H9 (cell line): ENCODE measurements at regions not wholly inside any gene's neighbourhood (a gene's known extent, or its start where the extent isn't known, plus 50 kb on each side); places are given as distances from the start of the nearest gene placed in this dataset.

Experiments
- DNase-seq: peaks from one replicate; pipeline ENCODE4 v3.0.0-alpha.2; 2017
- H2AFZ ChIP-seq: one replicate; pipeline ENCODE4 v1.6.1; 2013; ENCODE audit warnings: mild to moderate bottlenecking, low read length, control low read depth, moderate library complexity
- H2AK5ac ChIP-seq: 2 replicates; pipeline ENCODE4 v1.6.1; 2013; ENCODE audit warnings: low read length, control low read depth, mixed read lengths; ENCODE audit not compliant: insufficient read length
- H2BK120ac ChIP-seq: one replicate; pipeline ENCODE4 v1.6.1; 2013; ENCODE audit warnings: low read depth, mild to moderate bottlenecking, low read length, control low read depth, inconsistent platforms; ENCODE audit not compliant: poor library complexity, severe bottlenecking
- H2BK12ac ChIP-seq: 2 replicates; pipeline ENCODE4 v1.6.1; 2013; ENCODE audit warnings: low read length, control low read depth, mixed read lengths, low read depth; ENCODE audit not compliant: insufficient read length
- H2BK15ac ChIP-seq: 2 replicates; pipeline ENCODE4 v1.6.1; 2013; ENCODE audit warnings: low read depth, low read length, control low read depth
- H2BK20ac ChIP-seq: one replicate; pipeline ENCODE4 v1.6.1; 2013; ENCODE audit warnings: low read depth, mild to moderate bottlenecking, low read length, control low read depth, inconsistent platforms; ENCODE audit not compliant: poor library complexity, severe bottlenecking
- H2BK5ac ChIP-seq: 2 replicates; pipeline ENCODE4 v1.6.1; 2013; ENCODE audit warnings: low read length, control low read depth, mixed read lengths; ENCODE audit not compliant: insufficient read length
- H3K14ac ChIP-seq: 2 replicates; pipeline ENCODE4 v1.6.1; 2013; ENCODE audit warnings: low read length, control low read depth; ENCODE audit not compliant: insufficient read depth
- H3K18ac ChIP-seq: 2 replicates; pipeline ENCODE4 v1.6.1; 2013; ENCODE audit warnings: low read depth, mild to moderate bottlenecking, mixed read lengths, low read length, control low read depth; ENCODE audit not compliant: insufficient read length
- H3K23ac ChIP-seq: 2 replicates; pipeline ENCODE4 v1.6.1; 2013; ENCODE audit warnings: low read length, control low read depth, mixed read lengths, low read depth; ENCODE audit not compliant: insufficient read length
- H3K23me2 ChIP-seq: 2 replicates; pipeline ENCODE4 v1.6.1; 2013; ENCODE audit warnings: low read depth, mild to moderate bottlenecking, mixed read lengths, low read length, control low read depth; ENCODE audit not compliant: insufficient read length, poor library complexity, severe bottlenecking
- H3K27ac ChIP-seq: 2 replicates; pipeline ENCODE4 v1.5.1; 2013; ENCODE audit warnings: low read length, control low read depth, mixed read lengths, low read depth; ENCODE audit not compliant: insufficient read length
- H3K27me3 ChIP-seq: 2 replicates; pipeline ENCODE4 v1.6.1; 2013; ENCODE audit warnings: low read length, control low read depth, inconsistent platforms; ENCODE audit not compliant: insufficient read depth
- H3K4ac ChIP-seq: 2 replicates; pipeline ENCODE4 v1.6.1; 2013; ENCODE audit warnings: low read depth, mild to moderate bottlenecking, control low read depth, inconsistent platforms, low read length, moderate library complexity
- H3K4me1 ChIP-seq: 2 replicates; pipeline ENCODE4 v1.6.1; 2013; ENCODE audit warnings: low read length, control low read depth, inconsistent platforms; ENCODE audit not compliant: insufficient read depth
- H3K4me2 ChIP-seq: 2 replicates; pipeline ENCODE4 v1.6.1; 2013; ENCODE audit warnings: low read length, control low read depth, mixed read lengths; ENCODE audit not compliant: insufficient read length, insufficient read depth
- H3K56ac ChIP-seq: 2 replicates; pipeline ENCODE4 v1.6.1; 2013; ENCODE audit warnings: low read depth, mild to moderate bottlenecking, mixed read lengths, low read length, control low read depth; ENCODE audit not compliant: insufficient read length
- H3K79me1 ChIP-seq: 2 replicates; pipeline ENCODE4 v1.6.1; 2013; ENCODE audit warnings: low read depth, mild to moderate bottlenecking, moderate library complexity, low read length, control low read depth, inconsistent platforms; ENCODE audit not compliant: insufficient read depth, poor library complexity, severe bottlenecking
- H3K79me2 ChIP-seq: 2 replicates; pipeline ENCODE4 v1.6.1; 2013; ENCODE audit warnings: low read length, control low read depth, inconsistent platforms; ENCODE audit not compliant: insufficient read depth
- H3K9ac ChIP-seq: 2 replicates; pipeline ENCODE4 v1.6.1; 2013; ENCODE audit warnings: low read length, control low read depth, mixed read lengths; ENCODE audit not compliant: insufficient read length; ENCODE audit errors: extremely low read depth
- H3K9me3 ChIP-seq: one replicate; pipeline ENCODE4 v1.6.1; 2013; ENCODE audit warnings: low read depth, low read length, inconsistent platforms; ENCODE audit not compliant: control insufficient read depth
- H3T11ph ChIP-seq: one replicate; pipeline ENCODE4 v1.6.1; 2013; ENCODE audit warnings: mild to moderate bottlenecking, low read length, control low read depth, inconsistent platforms
- H4K20me1 ChIP-seq: one replicate; pipeline ENCODE4 v1.6.1; 2013; ENCODE audit not compliant: control insufficient read depth, insufficient read length, insufficient read depth
- H4K5ac ChIP-seq: 2 replicates; pipeline ENCODE4 v1.6.1; 2013; ENCODE audit warnings: low read depth, mild to moderate bottlenecking, mixed read lengths, low read length, control low read depth; ENCODE audit not compliant: insufficient read length
- H4K8ac ChIP-seq: replicated peaks from 2 replicates; pipeline ENCODE4 v1.6.1; 2013; ENCODE audit warnings: low read length, control low read depth, mixed read lengths, low read depth; ENCODE audit not compliant: insufficient read length
- H4K91ac ChIP-seq: 2 replicates; pipeline ENCODE4 v1.6.1; 2013; ENCODE audit warnings: low read depth, mild to moderate bottlenecking, moderate library complexity, mixed read lengths, low read length, control low read depth; ENCODE audit not compliant: insufficient read length
- H3K27ac Mint-ChIP-seq, 3 experiments: 2 replicates in 2 of 3; 3 replicates in 1 of 3; pipeline ENCODE4 v1.8.0; 2020 to 2021; ENCODE audit warnings: mixed read lengths in 3 of 3, mild to moderate bottlenecking in 1 of 3, moderate library complexity in 1 of 3
- H3K27me3 Mint-ChIP-seq: 2 replicates; pipeline ENCODE4 v1.8.0; 2021; ENCODE audit warnings: low read depth, mild to moderate bottlenecking, moderate library complexity, mixed read lengths
- H3K36me3 Mint-ChIP-seq, 3 experiments: 2 replicates in 2 of 3; 3 replicates in 1 of 3; pipeline ENCODE4 v1.8.0; 2020 to 2021; ENCODE audit warnings: low read depth in 3 of 3, mixed read lengths in 3 of 3; ENCODE audit not compliant: insufficient read depth in 1 of 3
- H3K4me1 Mint-ChIP-seq, 2 experiments: 2 replicates each; pipeline ENCODE4 v1.8.0; 2020; ENCODE audit warnings: mixed read lengths in 2 of 2
- H3K4me3 Mint-ChIP-seq, 2 experiments: 2 replicates in 1 of 2; 3 replicates in 1 of 2; pipeline ENCODE4 v1.8.0; 2020 to 2021; ENCODE audit warnings: mild to moderate bottlenecking in 2 of 2, mixed read lengths in 2 of 2, moderate library complexity in 1 of 2
- H3K9me3 Mint-ChIP-seq, 2 experiments: 2 replicates in 1 of 2; 3 replicates in 1 of 2; pipeline ENCODE4 v1.8.0; 2020; ENCODE audit warnings: mild to moderate bottlenecking in 2 of 2, mixed read lengths in 2 of 2, moderate library complexity in 1 of 2
- CTCF ChIP-seq: fragments of 200-600 bp; sonication (generic); conservative IDR thresholded peaks from 3 replicates; pipeline ENCODE4 v1.8.0; 2021; ENCODE audit warnings: antibody characterized with exemption, mild to moderate bottlenecking
- whole genome bisulfite sequencing: extraction: QIAGEN DNeasy Blood & Tissue Kit; methylation state at CpG from one replicate; pipeline ENCODE4 v1.1.7; 2013; ENCODE audit warnings: missing lambda C conversion rate, low lambda C conversion rate, mixed read lengths; ENCODE audit not compliant: insufficient read length; ENCODE audit errors: extremely low coverage; 5-methylcytosine and 5-hydroxymethylcytosine counted together

GRCh38 chr4:104726002-104726401 lies 231.3 kb upstream of the CXXC4 start:
- no peaks in the 10 kb centered on the region for H4K20me1 ChIP-seq
- H3K79me1 ChIP-seq: no peaks in the 10 kb centered on the region
- no CpG with 5 or more reads among the region's 5 CpGs for WGBS
- H2BK20ac ChIP-seq: no peak overlapping the region
- no peak for DNase-seq
- no peak overlapping the region for H3K4me2 ChIP-seq
- H3T11ph ChIP-seq: no peak overlapping the region
- H3K79me2 ChIP-seq: no peaks in the 10 kb centered on the region
- no peak overlapping the region for H3K27ac ChIP-seq
- no peak overlapping the region for H4K91ac ChIP-seq
- no peak overlapping the region for H2BK5ac ChIP-seq
- no peak overlapping the region for H3K23ac ChIP-seq
- no peak overlapping the region for H3K9ac ChIP-seq
- Mint-ChIP-seq H3K27me3 (no peaks in the 10 kb centered on the region), H3K9me3 (no peaks in the 10 kb centered on the region), H3K36me3 (no peaks in the 10 kb centered on the region), H3K27ac (no peak overlapping the region), H3K4me1 (no peaks in the 10 kb centered on the region), H3K4me3 (no peak overlapping the region)
- H3K9me3 ChIP-seq: no peaks in the 10 kb centered on the region
- H4K8ac ChIP-seq: no peak overlapping the region
- H3K56ac ChIP-seq: no peak overlapping the region
- no peak overlapping the region for H2AFZ ChIP-seq
- H3K4ac ChIP-seq: no peak overlapping the region
- no peak overlapping the region for H2BK120ac ChIP-seq
- no peak overlapping the region for H3K18ac ChIP-seq
- H4K5ac ChIP-seq: no peak overlapping the region
- no peaks in the 10 kb centered on the region for H3K4me1 ChIP-seq
- H2BK12ac ChIP-seq: no peak overlapping the region
- no peak overlapping the region for H3K14ac ChIP-seq
- H3K23me2 ChIP-seq: no peaks in the 10 kb centered on the region
- no peak overlapping the region for H2AK5ac ChIP-seq
- no peak overlapping the region for H2BK15ac ChIP-seq
- H3K27me3 ChIP-seq: no peaks in the 10 kb centered on the region
- TF ChIP-seq CTCF: no peak
